Activated naive CD4-positive, alpha-beta T cell treated with anti-CD3 and anti-CD28 coated beads, Interleukin-2, amount 10 ng/mL, durations not matched to agents 7 days and 5 days (primary cell): ENCODE measurements at regions not wholly inside any gene's neighbourhood (a gene's known extent, or its start where the extent isn't known, plus 50 kb on each side); places are given as distances from the start of the nearest gene placed in this dataset.

ENCODE experiments used
- CTCF ChIA-PET: fragments of 350-600 bp; sonication (Branson Sonifier 250); formaldehyde crosslinking; loops from one replicate; lab custom pipeline; 2021; ENCODE audit warnings: antibody characterized with exemption; lab: Charles Lee
- DNase-seq: peaks from one replicate; pipeline ENCODE4 v3.0.0-alpha.2; 2020
- H3K27ac Mint-ChIP-seq: one replicate; pipeline ENCODE4 v1.8.0; 2021; ENCODE audit warnings: mild to moderate bottlenecking, moderate library complexity, mixed read lengths
- H3K27me3 Mint-ChIP-seq: one replicate; pipeline ENCODE4 v1.8.0; 2021; ENCODE audit warnings: mild to moderate bottlenecking, mixed read lengths
- H3K36me3 Mint-ChIP-seq: one replicate; pipeline ENCODE4 v1.8.0; 2021; ENCODE audit warnings: mixed read lengths
- H3K4me1 Mint-ChIP-seq: one replicate; pipeline ENCODE4 v1.8.0; 2021; ENCODE audit warnings: mixed read lengths
- H3K4me3 Mint-ChIP-seq: one replicate; pipeline ENCODE4 v1.8.0; 2021; ENCODE audit warnings: mild to moderate bottlenecking, moderate library complexity, mixed read lengths
- H3K9me3 Mint-ChIP-seq: one replicate; pipeline ENCODE4 v1.8.0; 2021; ENCODE audit warnings: mixed read lengths

- no peaks in the 10 kb centered on the region for H3K9me3 Mint-ChIP-seq
- CTCF ChIA-PET: no interaction called here
- no peak overlapping the region for H3K27ac Mint-ChIP-seq
- H3K4me3 Mint-ChIP-seq: no peak overlapping the region
- no peaks in the 10 kb centered on the region for H3K36me3 Mint-ChIP-seq
- H3K4me1 Mint-ChIP-seq: no peaks in the 10 kb centered on the region
- no peak for DNase-seq
- no peaks in the 10 kb centered on the region for H3K27me3 Mint-ChIP-seq
Observed at GRCh38 chr7:84507529-84507928, 312.9 kb upstream of the SEMA3A start.

- DNase-seq: no peak
- Mint-ChIP-seq H3K9me3 (no peaks in the 10 kb centered on the region), H3K4me1 (no peaks in the 10 kb centered on the region), H3K4me3 (no peak overlapping the region), H3K27ac (no peak overlapping the region), H3K36me3 (no peaks in the 10 kb centered on the region), H3K27me3 (no peaks in the 10 kb centered on the region)
- CTCF ChIA-PET: no interaction called here
Observed at GRCh38 chr7:84506151-84506550, 311.6 kb upstream of the SEMA3A start.

GRCh38 chr7:84502239-84502638, 307.6 kb upstream of the SEMA3A start:
- H3K36me3 Mint-ChIP-seq: no peaks in the 10 kb centered on the region
- no peak for DNase-seq
- CTCF ChIA-PET: no interaction called here
- H3K4me3 Mint-ChIP-seq: no peak overlapping the region
- no peaks in the 10 kb centered on the region for H3K27me3 Mint-ChIP-seq
- no peaks in the 10 kb centered on the region for H3K9me3 Mint-ChIP-seq
- no peak overlapping the region for H3K27ac Mint-ChIP-seq
- no peaks in the 10 kb centered on the region for H3K4me1 Mint-ChIP-seq

GRCh38 chr7:84497873-84498272, 303.3 kb upstream of the SEMA3A start:
- no peak for DNase-seq
- H3K4me3 Mint-ChIP-seq: no peak overlapping the region
- no peaks in the 10 kb centered on the region for H3K4me1 Mint-ChIP-seq
- no peak overlapping the region for H3K27ac Mint-ChIP-seq
- no peaks in the 10 kb centered on the region for H3K36me3 Mint-ChIP-seq
- CTCF ChIA-PET: no interaction called here
- no peaks in the 10 kb centered on the region for H3K27me3 Mint-ChIP-seq
- H3K9me3 Mint-ChIP-seq: no peaks in the 10 kb centered on the region

GRCh38 chr7:84495128-84495527, 300.5 kb upstream of the SEMA3A start:
- H3K4me1 Mint-ChIP-seq: no peaks in the 10 kb centered on the region
- no peaks in the 10 kb centered on the region for H3K36me3 Mint-ChIP-seq
- no peaks in the 10 kb centered on the region for H3K9me3 Mint-ChIP-seq
- H3K4me3 Mint-ChIP-seq: no peak overlapping the region
- no peak overlapping the region for H3K27ac Mint-ChIP-seq
- CTCF ChIA-PET: no interaction called here
- DNase-seq: no peak
- no peaks in the 10 kb centered on the region for H3K27me3 Mint-ChIP-seq

GRCh38 chr7:84492098-84493034, 297.8 kb upstream of the SEMA3A start:
- H3K4me1 Mint-ChIP-seq: no peaks in the 10 kb centered on the region
- H3K27ac Mint-ChIP-seq: no peak overlapping the region
- CTCF ChIA-PET: no interaction called here
- no peaks in the 10 kb centered on the region for H3K36me3 Mint-ChIP-seq
- no peak overlapping the region for H3K4me3 Mint-ChIP-seq
- H3K27me3 Mint-ChIP-seq: no peaks in the 10 kb centered on the region
- H3K9me3 Mint-ChIP-seq: no peaks in the 10 kb centered on the region
- DNase-seq: no peak

GRCh38 chr7:84490661-84491060, 296.1 kb upstream of the SEMA3A start:
- no peak overlapping the region for H3K4me3 Mint-ChIP-seq
- H3K27ac Mint-ChIP-seq: no peak overlapping the region
- no peaks in the 10 kb centered on the region for H3K4me1 Mint-ChIP-seq
- CTCF ChIA-PET: no interaction called here
- H3K27me3 Mint-ChIP-seq: no peaks in the 10 kb centered on the region
- H3K9me3 Mint-ChIP-seq: no peaks in the 10 kb centered on the region
- DNase-seq: no peak
- no peaks in the 10 kb centered on the region for H3K36me3 Mint-ChIP-seq

- DNase-seq: no peak
- H3K27ac Mint-ChIP-seq: no peak overlapping the region
- no peaks in the 10 kb centered on the region for H3K4me1 Mint-ChIP-seq
- no peaks in the 10 kb centered on the region for H3K9me3 Mint-ChIP-seq
- CTCF ChIA-PET: no interaction called here
- H3K4me3 Mint-ChIP-seq: no peak overlapping the region
- H3K36me3 Mint-ChIP-seq: no peaks in the 10 kb centered on the region
- no peaks in the 10 kb centered on the region for H3K27me3 Mint-ChIP-seq
Observed at GRCh38 chr7:84484502-84485079, 290.0 kb upstream of the SEMA3A start.

GRCh38 chr7:84482476-84482875, 287.9 kb upstream of the SEMA3A start:
- Mint-ChIP-seq H3K27me3 (no peaks in the 10 kb centered on the region), H3K4me1 (no peaks in the 10 kb centered on the region), H3K36me3 (no peaks in the 10 kb centered on the region), H3K4me3 (no peak overlapping the region), H3K27ac (no peak overlapping the region), H3K9me3 (no peaks in the 10 kb centered on the region)
- no peak for DNase-seq
- CTCF ChIA-PET: no interaction called here

GRCh38 chr7:84479059-84479458, 284.5 kb upstream of the SEMA3A start:
- Mint-ChIP-seq H3K9me3 (no peaks in the 10 kb centered on the region), H3K27me3 (no peaks in the 10 kb centered on the region), H3K4me3 (no peak overlapping the region), H3K27ac (no peak overlapping the region), H3K36me3 (no peaks in the 10 kb centered on the region), H3K4me1 (no peaks in the 10 kb centered on the region)
- DNase-seq: no peak
- CTCF ChIA-PET: no interaction called here

- DNase-seq: no peak
Observed at GRCh38 chr7:84477786-84478478, 283.3 kb upstream of the SEMA3A start.

GRCh38 chr7:84474436-84474835, 279.8 kb upstream of the SEMA3A start:
- no peak overlapping the region for H3K27ac Mint-ChIP-seq
- H3K4me1 Mint-ChIP-seq: no peaks in the 10 kb centered on the region
- no peak overlapping the region for H3K4me3 Mint-ChIP-seq
- H3K9me3 Mint-ChIP-seq: no peaks in the 10 kb centered on the region
- CTCF ChIA-PET: no interaction called here
- no peaks in the 10 kb centered on the region for H3K36me3 Mint-ChIP-seq
- DNase-seq: no peak
- H3K27me3 Mint-ChIP-seq: no peaks in the 10 kb centered on the region

More at GRCh38 chr7:84477786-84478478, 283.3 kb upstream of the SEMA3A start:
- H3K4me1 Mint-ChIP-seq: no peaks in the 10 kb centered on the region
- H3K27me3 Mint-ChIP-seq: no peaks in the 10 kb centered on the region
- H3K27ac Mint-ChIP-seq: no peak overlapping the region
- H3K9me3 Mint-ChIP-seq: no peaks in the 10 kb centered on the region
- CTCF ChIA-PET: no interaction called here
- no peak overlapping the region for H3K4me3 Mint-ChIP-seq
- H3K36me3 Mint-ChIP-seq: no peaks in the 10 kb centered on the region

- Mint-ChIP-seq H3K27ac (no peak overlapping the region), H3K27me3 (no peaks in the 10 kb centered on the region), H3K36me3 (no peaks in the 10 kb centered on the region), H3K4me1 (no peaks in the 10 kb centered on the region), H3K9me3 (no peaks in the 10 kb centered on the region), H3K4me3 (no peak overlapping the region)
- DNase-seq: no peak
- CTCF ChIA-PET: no interaction called here
Observed at GRCh38 chr7:84471576-84471975, 277.0 kb upstream of the SEMA3A start.

GRCh38 chr7:84469034-84469433, 274.4 kb upstream of the SEMA3A start:
- Mint-ChIP-seq H3K36me3 (no peaks in the 10 kb centered on the region), H3K9me3 (no peaks in the 10 kb centered on the region), H3K4me1 (no peaks in the 10 kb centered on the region), H3K4me3 (no peak overlapping the region), H3K27ac (no peak overlapping the region), H3K27me3 (no peaks in the 10 kb centered on the region)
- CTCF ChIA-PET: no interaction called here
- DNase-seq: no peak

- Mint-ChIP-seq H3K27me3 (no peaks in the 10 kb centered on the region), H3K36me3 (no peaks in the 10 kb centered on the region), H3K9me3 (no peaks in the 10 kb centered on the region), H3K4me1 (no peaks in the 10 kb centered on the region), H3K4me3 (no peak overlapping the region), H3K27ac (no peak overlapping the region)
- CTCF ChIA-PET: no interaction called here
- no peak for DNase-seq
Observed at GRCh38 chr7:84462259-84462658, 267.7 kb upstream of the SEMA3A start.
